ENCODE measurements at regions not wholly inside any gene's neighbourhood (a gene's known extent, or its start where the extent isn't known, plus 50 kb on each side); places are given as distances from the start of the nearest gene placed in this dataset.

GRCh38 chrX:33721927-33722326 is 410.2 kb downstream of the FAM47A start:
- TF ChIP-seq CTCF (optimal IDR thresholded peaks at IDR 0.05 in 1 of 3, IDR thresholded peaks at IDR 0.05 in 1 of 3, conservative IDR thresholded peaks at IDR 0.05 in 1 of 3; ENCODE audit: extremely low read depth in 1 of 3, insufficient read depth in 2 of 3, low read length in 3 of 3) (no peak), EZH2 (IDR thresholded peaks at IDR 0.05; ENCODE audit: low read length) (no peak)
